Activated naive CD8-positive, alpha-beta T cell treated with anti-CD3 and anti-CD28 coated beads, Interleukin-2, amount 10 ng/mL, durations not matched to agents 7 days and 5 days (primary cell): ENCODE measurements at regions not wholly inside any gene's neighbourhood (a gene's known extent, or its start where the extent isn't known, plus 50 kb on each side); places are given as distances from the start of the nearest gene placed in this dataset.
"Not testable (repeated sequence)": the region's sequence is repeated elsewhere in the genome, so short reads cannot be mapped to it uniquely, and the experiment has no call there.

Source experiments
- ATAC-seq: fragments of 150-1000 bp; cut with Tn5 transposase; one replicate; pipeline ENCODE4 v1.10.0; 2021; ENCODE audit warnings: low read depth, moderate library complexity
- POLR2A ChIA-PET: fragments of 350-600 bp; sonication (Branson Sonifier 250); formaldehyde crosslinking; loops from one replicate; lab custom pipeline; 2021; ENCODE audit warnings: antibody characterized with exemption; lab: Charles Lee
- DNase-seq: peaks from one replicate; pipeline ENCODE4 v3.0.0; 2021
- H3K27ac Mint-ChIP-seq: one replicate; pipeline ENCODE4 v1.8.0; 2022; ENCODE audit warnings: mild to moderate bottlenecking, mixed read lengths
- H3K27me3 Mint-ChIP-seq: one replicate; pipeline ENCODE4 v1.8.0; 2022; ENCODE audit warnings: mild to moderate bottlenecking, moderate library complexity, mixed read lengths
- H3K36me3 Mint-ChIP-seq: one replicate; pipeline ENCODE4 v1.8.0; 2021; ENCODE audit warnings: mild to moderate bottlenecking, mixed read lengths
- H3K4me1 Mint-ChIP-seq: one replicate; pipeline ENCODE4 v1.8.0; 2021; ENCODE audit warnings: mixed read lengths
- H3K4me3 Mint-ChIP-seq: one replicate; pipeline ENCODE4 v1.8.0; 2022; ENCODE audit warnings: mild to moderate bottlenecking, moderate library complexity, mixed read lengths
- H3K9me3 Mint-ChIP-seq: one replicate; pipeline ENCODE4 v1.8.0; 2021; ENCODE audit warnings: mixed read lengths

DNA sequence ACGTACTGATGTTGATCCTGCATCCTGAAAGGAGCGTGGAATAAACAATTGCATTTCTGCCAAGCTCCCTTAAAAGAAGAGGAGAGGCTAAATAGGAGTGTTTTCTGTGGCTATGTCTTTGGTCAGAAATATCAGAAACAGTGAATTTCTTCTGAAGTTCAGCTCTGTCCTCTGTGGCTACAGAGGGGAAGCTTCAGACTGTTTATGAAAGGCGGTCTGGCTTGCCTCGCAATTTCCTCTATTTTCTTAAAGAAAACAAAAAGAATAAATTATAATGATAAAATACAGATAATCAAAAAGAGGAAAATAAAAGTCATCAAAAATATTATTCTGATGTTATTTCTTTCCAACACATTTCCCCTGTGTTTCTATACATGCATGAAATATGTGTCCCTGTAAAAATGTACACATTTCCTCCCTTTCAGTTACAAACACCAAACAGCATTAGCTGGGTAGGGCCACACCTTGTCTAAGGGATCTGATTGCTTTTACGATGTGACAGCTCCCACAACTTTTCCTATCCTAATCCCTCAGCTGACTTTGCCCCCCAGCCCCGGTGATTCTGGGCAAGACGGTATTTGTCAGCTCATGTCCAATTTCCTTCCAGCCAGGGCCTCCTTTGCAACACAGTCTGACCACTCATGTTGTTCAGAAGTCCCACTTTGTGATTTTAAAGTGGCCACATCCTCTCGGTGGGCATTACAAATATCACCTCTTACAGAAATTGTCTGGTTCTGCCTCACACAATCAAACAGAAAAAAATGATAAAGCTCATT, 439.0 kb downstream of the HS3ST3B1 start:
- Mint-ChIP-seq H3K4me3 (no peak overlapping the region), H3K27me3 (peaks cover 1% of the 10 kb centered on the region), H3K4me1 (no peaks in the 10 kb centered on the region), H3K36me3 (no peaks in the 10 kb centered on the region), H3K27ac (no peak overlapping the region), H3K9me3 (no peaks in the 10 kb centered on the region)
- DNase-seq, result no peak
- ATAC-seq, result no peak
- POLR2A ChIA-PET, result no interaction called here

DNA sequence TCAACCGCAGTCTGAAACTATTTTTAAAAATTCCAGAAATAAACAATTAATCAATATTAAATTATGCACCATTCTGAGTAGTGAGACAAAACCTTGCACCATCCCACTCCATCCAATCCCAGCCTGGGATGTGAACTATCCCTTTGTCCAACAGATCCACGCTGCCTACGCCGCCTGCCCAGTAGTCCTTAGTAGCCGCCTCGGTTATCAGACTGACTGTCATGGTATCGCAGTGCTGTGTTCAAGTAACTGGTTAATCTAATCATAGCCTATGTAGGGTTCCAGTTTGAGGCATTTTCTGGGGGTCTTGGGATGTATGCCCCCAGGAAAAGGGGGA, 437.7 kb downstream of the HS3ST3B1 start:
- no peaks in the 10 kb centered on the region for H3K4me1 Mint-ChIP-seq
- POLR2A ChIA-PET, result no interaction called here
- ATAC-seq (no peak), DNase-seq (no peak)
- no peaks in the 10 kb centered on the region for H3K9me3 Mint-ChIP-seq
- H3K27me3 Mint-ChIP-seq, result peaks cover 1% of the 10 kb centered on the region
- H3K36me3 Mint-ChIP-seq, result no peaks in the 10 kb centered on the region
- no peak overlapping the region for H3K27ac Mint-ChIP-seq
- no peak overlapping the region for H3K4me3 Mint-ChIP-seq

DNA sequence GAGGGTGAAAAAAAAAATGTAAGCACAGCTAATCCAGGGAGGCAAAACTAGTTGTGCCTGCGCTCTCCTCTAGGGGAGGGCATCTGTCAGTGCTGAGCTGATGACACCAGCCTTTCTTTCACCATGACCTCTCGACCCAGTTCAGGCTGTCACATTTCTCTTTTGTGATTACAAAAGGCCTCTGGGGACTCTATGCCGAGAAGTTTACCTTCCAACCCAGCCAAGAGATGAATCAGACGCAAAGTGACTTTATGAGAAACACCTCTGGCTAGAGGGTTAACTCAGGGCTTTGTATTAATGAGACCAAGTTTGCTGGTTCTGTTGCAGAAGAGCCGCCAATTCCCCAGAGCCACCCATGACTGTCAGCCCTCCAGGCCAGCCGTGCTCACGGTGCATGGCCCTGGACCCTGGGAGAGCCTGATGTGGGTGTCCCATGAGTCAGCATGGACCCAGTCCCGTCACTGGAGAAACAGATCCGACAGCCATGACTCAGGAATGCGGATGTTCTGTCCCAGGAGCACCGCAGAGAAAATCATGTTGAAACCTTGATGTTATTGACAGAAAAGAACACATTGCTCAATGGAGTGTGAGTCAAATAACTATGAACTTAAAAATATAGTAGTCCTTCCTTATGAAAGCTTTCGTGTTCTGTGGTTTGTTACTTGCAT, 437.2 kb downstream of the HS3ST3B1 start:
- no peaks in the 10 kb centered on the region for H3K9me3 Mint-ChIP-seq
- no peak overlapping the region for H3K4me3 Mint-ChIP-seq
- H3K36me3 Mint-ChIP-seq, result no peaks in the 10 kb centered on the region
- POLR2A ChIA-PET, result no interaction called here
- peaks cover 5% of the 10 kb centered on the region for H3K27me3 Mint-ChIP-seq
- H3K4me1 Mint-ChIP-seq, result no peaks in the 10 kb centered on the region
- DNase-seq (no peak), ATAC-seq (no peak)
- H3K27ac Mint-ChIP-seq, result no peak overlapping the region

DNA sequence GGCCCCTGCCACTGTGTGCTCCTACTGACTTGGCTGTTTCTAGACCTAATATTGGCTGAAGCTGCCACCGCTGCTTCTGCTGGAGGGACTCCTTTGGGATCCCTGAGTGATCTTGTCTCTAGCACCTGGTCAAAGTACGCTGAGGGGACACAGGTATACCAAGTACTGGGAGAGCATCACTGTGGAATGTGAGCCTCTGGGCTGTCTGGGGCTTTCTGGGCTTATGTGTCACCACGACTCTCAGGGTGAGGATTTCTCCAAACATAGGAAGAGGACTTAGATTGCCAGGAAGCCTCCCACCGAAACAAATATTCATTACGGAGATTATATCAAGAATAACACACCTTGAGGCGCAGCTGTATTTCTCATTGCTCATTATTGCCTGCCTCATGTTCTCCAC, 435.8 kb downstream of the HS3ST3B1 start:
- H3K36me3 Mint-ChIP-seq, result no peaks in the 10 kb centered on the region
- no peaks in the 10 kb centered on the region for H3K9me3 Mint-ChIP-seq
- DNase-seq, result no peak
- POLR2A ChIA-PET, result no interaction called here
- H3K27ac Mint-ChIP-seq, result no peak overlapping the region
- peaks cover 5% of the 10 kb centered on the region for H3K27me3 Mint-ChIP-seq
- H3K4me1 Mint-ChIP-seq, result no peaks in the 10 kb centered on the region
- H3K4me3 Mint-ChIP-seq, result no peak overlapping the region
- ATAC-seq, result no peak

DNA sequence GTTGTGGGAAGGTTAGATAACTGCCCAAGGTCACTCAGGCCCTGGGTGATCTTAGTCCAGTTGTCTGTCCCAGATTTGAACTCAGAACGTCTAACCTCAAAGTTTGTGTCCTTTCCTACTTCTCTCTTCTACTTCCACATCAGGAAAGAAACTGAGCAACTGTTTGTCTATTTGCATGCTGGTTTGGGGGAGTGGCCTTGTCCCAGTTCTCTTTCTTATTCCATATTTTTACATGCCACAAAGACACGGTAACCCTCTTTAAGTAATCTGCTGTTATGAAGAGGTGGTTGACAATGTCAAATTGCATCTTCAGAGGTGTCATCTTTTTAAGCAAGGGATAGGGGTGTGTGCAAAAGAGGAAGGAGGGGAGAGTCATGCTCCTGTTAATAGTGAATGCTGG, 432.5 kb downstream of the HS3ST3B1 start:
- Mint-ChIP-seq H3K9me3 (peaks cover 6% of the 10 kb centered on the region), H3K27ac (no peak overlapping the region), H3K36me3 (no peaks in the 10 kb centered on the region), H3K27me3 (peaks cover 5% of the 10 kb centered on the region), H3K4me1 (no peaks in the 10 kb centered on the region), H3K4me3 (no peak overlapping the region)
- DNase-seq, result no peak
- POLR2A ChIA-PET, result no interaction called here
- ATAC-seq, result no peak

DNA sequence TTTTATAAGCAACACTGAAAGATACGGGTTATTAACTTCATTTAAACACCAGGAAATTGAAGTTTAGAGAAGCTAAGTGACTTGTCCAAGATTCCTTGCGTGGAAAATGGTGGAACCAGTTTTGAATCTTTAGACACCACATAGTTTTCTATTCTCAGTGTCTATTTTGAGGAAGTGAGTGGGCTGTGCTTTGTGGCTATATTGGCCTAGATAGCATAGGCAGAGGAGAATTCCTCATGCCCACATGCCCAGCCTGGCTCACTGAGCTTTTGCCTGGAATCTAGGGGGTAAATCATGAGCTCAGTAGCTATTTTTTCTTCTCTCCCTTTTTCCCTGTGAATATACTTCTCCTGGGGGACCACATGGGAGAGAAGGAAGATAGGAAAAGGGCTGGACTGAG, 431.3 kb downstream of the HS3ST3B1 start:
- Mint-ChIP-seq H3K27ac (no peak overlapping the region), H3K4me1 (no peaks in the 10 kb centered on the region), H3K36me3 (no peaks in the 10 kb centered on the region), H3K27me3 (peaks cover 5% of the 10 kb centered on the region), H3K9me3 (peaks cover 6% of the 10 kb centered on the region), H3K4me3 (no peak overlapping the region)
- DNase-seq (no peak), ATAC-seq (no peak)
- POLR2A ChIA-PET, result no interaction called here

DNA sequence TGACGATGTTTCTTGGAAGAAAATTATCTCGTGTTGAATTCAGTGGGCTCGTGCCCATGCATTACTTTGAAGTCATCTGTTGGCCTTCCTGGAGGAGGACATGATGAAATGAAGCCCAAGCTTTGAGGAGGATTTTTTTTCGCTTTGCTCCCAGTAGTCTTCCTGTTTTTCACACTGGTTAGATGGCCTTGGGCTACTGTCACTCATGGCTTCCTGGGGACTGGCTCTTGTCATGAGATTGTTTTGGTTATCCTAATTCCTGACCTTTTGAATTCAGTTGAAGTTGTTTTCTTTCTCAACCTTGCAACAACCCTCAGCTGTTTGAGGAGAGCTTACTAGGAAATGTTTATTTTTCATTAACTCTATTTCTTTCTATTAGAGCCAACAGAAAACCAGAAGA, 430.7 kb downstream of the HS3ST3B1 start:
- POLR2A ChIA-PET, result no interaction called here
- no peak for DNase-seq
- ATAC-seq, result no peak
- H3K27me3 Mint-ChIP-seq, result peaks cover 5% of the 10 kb centered on the region
- no peak overlapping the region for H3K4me3 Mint-ChIP-seq
- H3K4me1 Mint-ChIP-seq, result no peaks in the 10 kb centered on the region
- H3K27ac Mint-ChIP-seq, result no peak overlapping the region
- no peaks in the 10 kb centered on the region for H3K36me3 Mint-ChIP-seq
- peaks cover 6% of the 10 kb centered on the region for H3K9me3 Mint-ChIP-seq

DNA sequence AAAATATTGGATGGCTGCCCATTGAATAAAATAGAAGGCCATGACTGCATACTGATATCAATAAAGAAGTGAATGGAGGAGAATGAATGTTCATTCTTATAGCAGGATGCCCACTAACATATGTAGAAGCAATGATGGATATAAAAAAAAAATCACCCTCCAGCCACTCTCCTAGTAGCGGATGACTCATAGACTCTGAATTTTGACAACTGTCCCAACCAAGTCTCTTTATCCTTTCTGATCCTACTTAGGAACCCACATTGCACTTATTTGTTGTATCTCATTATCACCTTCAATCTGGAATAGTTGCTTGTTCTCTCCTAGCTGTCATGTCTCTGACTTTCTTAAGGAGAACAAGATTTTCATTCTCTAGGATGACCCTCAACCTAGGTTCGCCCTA, 429.9 kb downstream of the HS3ST3B1 start:
- H3K27ac Mint-ChIP-seq, result no peak overlapping the region
- POLR2A ChIA-PET, result no interaction called here
- H3K36me3 Mint-ChIP-seq, result no peaks in the 10 kb centered on the region
- DNase-seq (no peak), ATAC-seq (no peak)
- no peak overlapping the region for H3K4me3 Mint-ChIP-seq
- peaks cover 4% of the 10 kb centered on the region for H3K27me3 Mint-ChIP-seq
- H3K4me1 Mint-ChIP-seq, result no peaks in the 10 kb centered on the region
- peaks cover 6% of the 10 kb centered on the region for H3K9me3 Mint-ChIP-seq

DNA sequence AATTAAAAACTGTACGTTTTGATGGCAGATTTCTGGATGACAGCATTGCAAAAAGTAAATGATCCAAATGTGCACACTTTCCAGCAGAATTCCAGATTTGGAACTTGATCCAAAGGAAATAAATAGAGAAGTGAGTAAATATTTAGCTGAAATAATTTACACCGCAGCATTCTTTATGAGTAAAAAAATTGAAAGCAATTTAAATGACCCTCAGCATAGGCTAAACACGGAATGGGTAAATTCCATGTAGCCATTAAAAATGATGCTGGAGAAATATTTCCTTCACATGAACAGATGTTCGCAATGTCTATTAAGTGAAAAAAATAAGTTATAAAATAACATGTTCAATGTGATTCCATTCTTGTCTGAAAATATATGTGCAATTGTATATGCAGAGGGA, 424.8 kb downstream of the HS3ST3B1 start:
- POLR2A ChIA-PET, result no interaction called here
- DNase-seq, result no peak
- Mint-ChIP-seq H3K4me1 (no peaks in the 10 kb centered on the region), H3K36me3 (no peaks in the 10 kb centered on the region), H3K27me3 (no peaks in the 10 kb centered on the region), H3K27ac (no peak overlapping the region), H3K9me3 (peaks cover 12% of the 10 kb centered on the region), H3K4me3 (no peak overlapping the region)
- no peak for ATAC-seq

DNA sequence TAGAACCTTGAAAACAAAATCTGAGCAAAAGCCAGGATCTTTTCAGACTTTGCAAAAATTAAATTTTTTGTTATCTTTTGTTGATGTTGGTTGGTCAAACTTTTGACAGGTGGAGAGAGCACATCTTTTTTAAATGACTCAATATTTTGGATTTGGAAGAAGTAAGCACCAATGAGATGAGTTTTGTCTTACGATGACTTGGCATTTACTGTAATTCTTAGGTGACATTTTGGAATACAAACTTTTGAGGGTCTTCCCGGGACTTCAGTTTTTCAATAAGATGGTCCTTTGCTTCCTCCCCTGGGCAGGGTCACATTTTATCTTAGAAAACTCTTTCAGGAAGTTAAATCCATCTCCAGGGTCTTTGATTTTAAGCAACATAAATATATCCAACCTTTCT, 423.9 kb downstream of the HS3ST3B1 start:
- POLR2A ChIA-PET, result no interaction called here
- no peak overlapping the region for H3K4me3 Mint-ChIP-seq
- H3K9me3 Mint-ChIP-seq, result peaks cover 9% of the 10 kb centered on the region
- ATAC-seq (no peak), DNase-seq (no peak)
- no peaks in the 10 kb centered on the region for H3K36me3 Mint-ChIP-seq
- H3K27me3 Mint-ChIP-seq, result no peaks in the 10 kb centered on the region
- H3K4me1 Mint-ChIP-seq, result no peaks in the 10 kb centered on the region
- no peak overlapping the region for H3K27ac Mint-ChIP-seq

DNA sequence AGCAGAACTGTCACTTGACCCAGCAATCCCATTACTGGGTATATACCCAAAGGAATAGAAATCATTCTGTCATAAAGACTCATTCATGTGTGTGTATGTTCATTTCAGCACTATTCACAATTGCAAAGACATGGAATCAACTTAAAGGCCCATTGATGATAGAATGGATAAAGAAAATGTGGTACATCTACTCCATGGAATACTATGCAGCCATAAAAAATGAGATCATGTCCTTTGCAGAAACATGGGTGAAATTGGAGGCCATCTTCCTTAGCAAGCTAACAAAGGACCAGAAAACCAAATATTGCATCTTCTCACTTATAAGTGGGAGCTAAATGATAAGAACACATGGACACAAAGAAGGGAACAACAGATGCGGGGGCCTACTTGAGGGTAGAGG, 422.5 kb downstream of the HS3ST3B1 start:
- H3K27ac Mint-ChIP-seq, DNase-seq, H3K4me1 Mint-ChIP-seq, ATAC-seq, H3K36me3 Mint-ChIP-seq, POLR2A ChIA-PET, H3K4me3 Mint-ChIP-seq, H3K27me3 Mint-ChIP-seq, H3K9me3 Mint-ChIP-seq: not testable (repeated sequence)

DNA sequence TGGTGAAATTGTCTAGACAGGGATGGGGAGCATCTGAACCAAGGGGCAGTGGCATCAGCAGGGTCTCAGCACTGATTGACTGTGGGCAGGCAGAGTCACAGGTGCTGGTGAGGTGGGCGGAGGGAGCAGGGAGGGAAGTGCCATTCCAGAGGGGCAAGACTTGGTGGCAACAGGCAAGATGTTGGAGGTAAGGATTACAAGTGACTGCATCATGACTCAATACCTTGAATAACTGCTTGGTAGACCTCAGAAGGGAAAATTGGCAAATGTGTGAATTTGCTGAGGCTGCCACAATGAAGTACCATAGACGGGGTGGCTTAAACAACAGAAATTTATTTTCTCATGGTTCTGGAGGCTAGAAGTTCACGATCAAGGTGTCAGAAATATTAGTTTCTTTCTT, 419.1 kb downstream of the HS3ST3B1 start:
- H3K36me3 Mint-ChIP-seq, result no peaks in the 10 kb centered on the region
- DNase-seq (no peak), ATAC-seq (no peak)
- no peak overlapping the region for H3K27ac Mint-ChIP-seq
- POLR2A ChIA-PET, result no interaction called here
- peaks cover 8% of the 10 kb centered on the region for H3K9me3 Mint-ChIP-seq
- H3K4me3 Mint-ChIP-seq, result no peak overlapping the region
- H3K4me1 Mint-ChIP-seq, result no peaks in the 10 kb centered on the region
- H3K27me3 Mint-ChIP-seq, result no peaks in the 10 kb centered on the region

DNA sequence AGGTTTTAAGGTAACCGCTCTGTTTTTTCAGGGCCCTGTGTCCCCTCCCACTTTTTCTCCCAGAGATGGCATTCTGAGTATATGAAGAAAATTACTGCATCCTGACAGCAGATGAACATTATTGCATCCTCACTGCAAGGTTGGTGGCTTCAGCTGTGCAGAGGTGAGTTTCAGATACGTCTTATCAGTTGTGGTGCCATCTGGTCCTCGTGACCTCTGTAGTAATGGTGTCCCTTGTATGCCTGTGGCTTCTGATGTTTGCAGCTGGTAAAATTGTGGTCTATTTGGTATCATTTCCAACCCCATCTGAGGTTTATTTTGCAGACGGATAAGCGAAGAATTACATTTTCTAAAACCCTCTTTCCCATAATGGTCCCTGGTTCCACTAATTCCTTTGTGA, 417.0 kb downstream of the HS3ST3B1 start:
- Mint-ChIP-seq H3K9me3 (peaks cover 5% of the 10 kb centered on the region), H3K36me3 (no peaks in the 10 kb centered on the region), H3K4me3 (no peak overlapping the region), H3K4me1 (no peaks in the 10 kb centered on the region), H3K27me3 (no peaks in the 10 kb centered on the region), H3K27ac (no peak overlapping the region)
- no peak for DNase-seq
- ATAC-seq, result no peak
- POLR2A ChIA-PET, result no interaction called here

DNA sequence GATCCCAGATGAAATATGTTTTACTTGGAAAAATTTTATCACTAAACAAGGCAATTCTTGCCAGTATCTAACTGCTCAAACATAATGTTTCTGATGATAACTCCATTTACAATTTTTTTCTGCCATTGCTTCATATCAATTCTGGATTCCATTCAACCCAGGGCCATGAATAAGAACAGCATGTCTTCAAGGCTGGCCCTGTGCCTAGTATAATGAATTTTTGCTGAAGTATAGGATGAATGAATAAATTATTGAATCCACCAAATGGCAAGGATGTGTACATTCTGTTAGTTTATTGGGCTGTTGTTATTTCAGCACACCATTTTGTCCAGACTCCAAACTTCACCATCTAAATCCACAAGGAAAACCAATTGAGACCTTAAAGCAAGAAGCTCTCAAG, 414.7 kb downstream of the HS3ST3B1 start:
- H3K36me3 Mint-ChIP-seq, result no peaks in the 10 kb centered on the region
- no peak overlapping the region for H3K27ac Mint-ChIP-seq
- H3K9me3 Mint-ChIP-seq, result peaks cover 1% of the 10 kb centered on the region
- no peak overlapping the region for H3K4me3 Mint-ChIP-seq
- H3K4me1 Mint-ChIP-seq, result no peaks in the 10 kb centered on the region
- H3K27me3 Mint-ChIP-seq, result no peaks in the 10 kb centered on the region
- ATAC-seq, result no peak
- no peak for DNase-seq
- POLR2A ChIA-PET, result no interaction called here
